CD8-positive, alpha-beta memory T cell (primary cell): ENCODE measurements at regions not wholly inside any gene's neighbourhood (a gene's known extent, or its start where the extent isn't known, plus 50 kb on each side); places are given as distances from the start of the nearest gene placed in this dataset.

Experiments used
- CTCF ChIA-PET: fragments of 350-600 bp; sonication (Branson Sonifier 250); formaldehyde crosslinking; loops from one replicate; lab custom pipeline; 2021; ENCODE audit warnings: antibody characterized with exemption; lab: Charles Lee
- POLR2A ChIA-PET: fragments of 350-600 bp; sonication (Branson Sonifier 250); formaldehyde crosslinking; loops from one replicate; lab custom pipeline; 2021; ENCODE audit warnings: antibody characterized with exemption; lab: Charles Lee
- DNase-seq, 5 donors: peaks; one replicate each; pipeline versions ENCODE4 v3.0.0 to v3.0.0-alpha.2; 2020 to 2022; ENCODE audit warnings: mixed read lengths in 1 of 5
- H3K27ac ChIP-seq: one replicate; pipeline ENCODE4 v1.7.0; 2013; ENCODE audit warnings: low read depth, mild to moderate bottlenecking, low read length, moderate library complexity
- H3K27me3 ChIP-seq: 2 replicates; pipeline ENCODE4 v1.7.0; 2013; ENCODE audit warnings: low read length, mild to moderate bottlenecking; ENCODE audit not compliant: insufficient read depth, poor library complexity, severe bottlenecking
- H3K36me3 ChIP-seq: 2 replicates; pipeline ENCODE4 v1.7.0; 2013; ENCODE audit warnings: mild to moderate bottlenecking, low read length, moderate library complexity; ENCODE audit not compliant: insufficient read depth
- H3K4me1 ChIP-seq: 2 replicates; pipeline ENCODE4 v1.7.0; 2013; ENCODE audit warnings: mild to moderate bottlenecking, low read length, moderate library complexity; ENCODE audit not compliant: insufficient read depth
- H3K4me3 ChIP-seq: 2 replicates; pipeline ENCODE4 v1.7.0; 2013; ENCODE audit warnings: mild to moderate bottlenecking, low read length
- H3K9me3 ChIP-seq: 2 replicates; pipeline ENCODE4 v1.7.0; 2013; ENCODE audit warnings: mild to moderate bottlenecking, low read length
- H3K27ac Mint-ChIP-seq, 8 donors: one replicate each; pipeline ENCODE4 v1.8.0; 2020 to 2021; ENCODE audit warnings: mixed read lengths in 8 of 8, mild to moderate bottlenecking in 6 of 8, inconsistent platforms in 3 of 8, moderate library complexity in 3 of 8
- H3K27me3 Mint-ChIP-seq, 2 donors: one replicate each; pipeline ENCODE4 v1.8.0; 2020 to 2021; ENCODE audit warnings: mixed read lengths in 2 of 2, mild to moderate bottlenecking in 1 of 2, moderate library complexity in 1 of 2
- H3K36me3 Mint-ChIP-seq, 3 donors: one replicate each; pipeline ENCODE4 v1.8.0; 2020 to 2021; ENCODE audit warnings: mixed read lengths in 3 of 3, inconsistent platforms in 1 of 3, mild to moderate bottlenecking in 1 of 3
- H3K4me1 Mint-ChIP-seq, 3 donors: one replicate each; pipeline ENCODE4 v1.8.0; 2020 to 2021; ENCODE audit warnings: mixed read lengths in 3 of 3, inconsistent platforms in 1 of 3, mild to moderate bottlenecking in 1 of 3
- H3K4me3 Mint-ChIP-seq, 7 donors: one replicate each; pipeline ENCODE4 v1.8.0; 2020 to 2021; ENCODE audit warnings: mixed read lengths in 7 of 7, mild to moderate bottlenecking in 6 of 7, moderate library complexity in 4 of 7, inconsistent platforms in 2 of 7
- H3K9me3 Mint-ChIP-seq, 5 donors: one replicate each; pipeline ENCODE4 v1.8.0; 2020 to 2022; ENCODE audit warnings: mixed read lengths in 5 of 5, mild to moderate bottlenecking in 3 of 5, moderate library complexity in 2 of 5, inconsistent platforms in 1 of 5

- Histone ChIP-seq H3K36me3 (no peaks in the 10 kb centered on the region), H3K4me1 (no peaks in the 10 kb centered on the region), H3K9me3 (no peaks in the 10 kb centered on the region), H3K27ac (no peak overlapping the region), H3K4me3 (no peak overlapping the region), H3K27me3 (no peaks in the 10 kb centered on the region)
- CTCF ChIA-PET: no interaction called here
- Mint-ChIP-seq H3K27ac (no peak overlapping the region), H3K9me3 (peaks cover 0 to 1% (median 0%) of the 10 kb centered on the region in 5 donors), H3K27me3 (peaks cover 14 to 56% of the 10 kb centered on the region in 2 donors), H3K4me1 (no peaks in the 10 kb centered on the region), H3K36me3 (no peaks in the 10 kb centered on the region), H3K4me3 (no peak overlapping the region)
- POLR2A ChIA-PET: no interaction called here
- DNase-seq: no peak
These were observed 56.8 kb upstream of the FAM181A start for GRCh38 chr14:93870377-93870776.

GRCh38 chr14:93869427-93869826 is 57.7 kb upstream of the FAM181A start:
- no peaks in the 10 kb centered on the region for H3K36me3 Mint-ChIP-seq
- Histone ChIP-seq H3K27ac (no peak overlapping the region), H3K9me3 (no peaks in the 10 kb centered on the region), H3K27me3 (no peaks in the 10 kb centered on the region), H3K4me3 (no peak overlapping the region), H3K4me1 (no peaks in the 10 kb centered on the region), H3K36me3 (no peaks in the 10 kb centered on the region)
- no peaks in the 10 kb centered on the region for H3K4me1 Mint-ChIP-seq
- ChIA-PET POLR2A (no interaction called here), CTCF (no interaction called here)
- DNase-seq: no peak
- H3K4me3 Mint-ChIP-seq: no peak overlapping the region
- H3K9me3 Mint-ChIP-seq: peaks cover 0 to 1% (median 0%) of the 10 kb centered on the region in 5 donors
- peaks cover 14 to 56% of the 10 kb centered on the region in 2 donors for H3K27me3 Mint-ChIP-seq
- no peak overlapping the region for H3K27ac Mint-ChIP-seq

DNA sequence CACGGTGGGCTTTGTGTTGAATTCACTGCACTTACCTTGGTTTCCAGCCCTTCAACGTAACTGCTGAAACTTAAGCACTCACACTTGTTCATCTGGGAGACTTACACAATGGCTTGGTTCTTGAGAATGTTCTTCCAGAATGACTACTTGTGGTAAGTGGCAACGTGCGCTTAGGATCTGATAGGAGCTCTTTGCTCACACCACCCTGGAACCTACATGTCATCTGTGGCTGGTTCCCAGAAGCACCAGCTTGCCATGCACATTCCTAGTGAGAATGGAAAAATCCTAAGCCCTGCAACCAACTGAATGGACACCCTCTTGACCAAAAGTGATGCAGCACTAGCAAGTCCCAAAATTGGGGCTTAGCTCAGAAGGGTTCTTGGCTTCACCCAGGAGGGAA is 59.0 kb upstream of the FAM181A start:
- ChIA-PET POLR2A (no interaction called here), CTCF (no interaction called here)
- Mint-ChIP-seq H3K27me3 (peaks cover 6 to 46% of the 10 kb centered on the region in 2 donors), H3K36me3 (no peaks in the 10 kb centered on the region), H3K4me1 (no peaks in the 10 kb centered on the region), H3K9me3 (no peaks in the 10 kb centered on the region), H3K27ac (no peak overlapping the region), H3K4me3 (no peak overlapping the region)
- no peak overlapping the region for H3K4me3 ChIP-seq
- no peak for DNase-seq
- no peak overlapping the region for H3K27ac ChIP-seq
- H3K4me1 ChIP-seq: no peaks in the 10 kb centered on the region
- H3K27me3 ChIP-seq: no peaks in the 10 kb centered on the region
- H3K36me3 ChIP-seq: no peaks in the 10 kb centered on the region
- no peaks in the 10 kb centered on the region for H3K9me3 ChIP-seq

DNA sequence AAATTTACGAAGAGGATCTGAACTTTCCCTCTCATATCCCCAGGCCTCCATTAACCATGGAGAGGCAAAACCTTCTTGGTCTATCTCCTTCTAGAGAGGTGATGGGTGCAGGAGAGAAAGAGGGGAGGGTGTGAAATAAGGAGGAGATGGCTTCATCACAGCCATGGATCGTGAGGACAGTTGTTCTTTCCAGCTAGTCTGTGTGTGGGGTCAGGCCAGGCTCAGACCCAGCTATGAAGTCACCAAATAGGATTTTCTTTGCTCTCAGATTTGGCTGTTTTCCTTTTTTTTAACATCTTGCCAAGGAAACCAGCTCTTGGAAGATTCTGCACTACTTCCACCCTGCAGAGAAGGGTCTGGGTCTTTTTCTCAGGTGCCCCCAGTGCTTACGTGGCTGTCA is 64.9 kb upstream of the FAM181A start:
- Histone ChIP-seq H3K4me3 (no peak overlapping the region), H3K4me1 (no peaks in the 10 kb centered on the region), H3K27me3 (no peaks in the 10 kb centered on the region), H3K36me3 (no peaks in the 10 kb centered on the region), H3K27ac (no peak overlapping the region), H3K9me3 (no peaks in the 10 kb centered on the region)
- no peak for DNase-seq
- peaks cover 6 to 18% of the 10 kb centered on the region in 2 donors for H3K27me3 Mint-ChIP-seq
- H3K4me3 Mint-ChIP-seq: no peak overlapping the region
- H3K4me1 Mint-ChIP-seq: no peaks in the 10 kb centered on the region
- H3K9me3 Mint-ChIP-seq: no peaks in the 10 kb centered on the region
- CTCF ChIA-PET: no interaction called here
- no peaks in the 10 kb centered on the region for H3K36me3 Mint-ChIP-seq
- POLR2A ChIA-PET: no interaction called here
- no peak overlapping the region for H3K27ac Mint-ChIP-seq

DNA sequence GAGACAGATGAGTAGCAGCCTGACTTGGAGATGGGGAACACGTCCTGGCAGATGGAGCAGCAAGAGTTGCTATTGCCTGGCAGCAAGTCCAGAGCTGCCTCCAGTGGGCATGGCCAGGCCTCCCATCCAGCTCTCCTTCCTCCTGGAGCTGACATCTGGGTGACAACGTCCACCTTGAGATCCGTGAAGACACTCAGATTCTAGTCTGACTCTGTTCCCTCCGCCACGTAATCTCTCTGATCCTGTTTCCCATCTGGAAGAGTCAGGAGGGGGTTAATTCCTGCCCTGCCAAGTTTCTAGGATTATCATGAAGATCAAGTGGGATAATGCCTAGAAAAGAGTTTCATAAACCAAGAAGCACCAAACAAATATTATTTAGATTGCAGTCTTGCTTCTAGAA is 65.3 kb upstream of the FAM181A start:
- CTCF ChIA-PET: no interaction called here
- H3K4me3 Mint-ChIP-seq: no peak overlapping the region
- H3K4me1 Mint-ChIP-seq: no peaks in the 10 kb centered on the region

DNA sequence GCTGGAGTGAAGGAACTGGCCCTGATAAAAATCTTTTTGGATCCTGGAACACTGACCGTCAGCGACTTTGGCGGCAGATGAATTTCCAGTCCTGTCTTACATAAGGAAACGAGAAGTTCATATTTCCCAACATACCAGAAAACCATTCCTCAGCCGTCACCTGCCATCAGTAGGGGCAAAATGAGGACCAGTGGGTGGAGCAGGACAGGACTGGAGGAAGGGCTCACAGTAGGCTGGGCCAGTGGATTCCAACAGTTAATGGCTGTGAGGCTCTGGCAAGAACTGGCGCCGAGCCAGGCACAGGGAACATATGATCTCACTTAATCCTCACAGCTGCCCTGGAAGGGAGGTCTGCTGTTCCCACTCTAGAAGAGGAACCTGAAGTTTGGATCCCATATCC is 67.2 kb upstream of the FAM181A start:
- Histone ChIP-seq H3K27ac (no peak overlapping the region), H3K36me3 (no peaks in the 10 kb centered on the region), H3K4me3 (no peak overlapping the region), H3K9me3 (no peaks in the 10 kb centered on the region), H3K4me1 (no peaks in the 10 kb centered on the region), H3K27me3 (no peaks in the 10 kb centered on the region)
- H3K36me3 Mint-ChIP-seq: no peaks in the 10 kb centered on the region
- no peak overlapping the region for H3K27ac Mint-ChIP-seq
- ChIA-PET POLR2A (no interaction called here), CTCF (no interaction called here)
- no peak overlapping the region for H3K4me3 Mint-ChIP-seq
- H3K27me3 Mint-ChIP-seq: peaks cover 6 to 26% of the 10 kb centered on the region in 2 donors
- H3K4me1 Mint-ChIP-seq: no peaks in the 10 kb centered on the region
- DNase-seq: no peak
- no peaks in the 10 kb centered on the region for H3K9me3 Mint-ChIP-seq

More for the DNA sequence above, 65.3 kb upstream of the FAM181A start:
- H3K36me3 ChIP-seq: no peaks in the 10 kb centered on the region
- DNase-seq: no peak
- H3K36me3 Mint-ChIP-seq: no peaks in the 10 kb centered on the region
- H3K4me1 ChIP-seq: no peaks in the 10 kb centered on the region
- peaks cover 6 to 22% of the 10 kb centered on the region in 2 donors for H3K27me3 Mint-ChIP-seq
- no peaks in the 10 kb centered on the region for H3K9me3 Mint-ChIP-seq
- POLR2A ChIA-PET: no interaction called here
- no peak overlapping the region for H3K27ac ChIP-seq
- H3K27me3 ChIP-seq: no peaks in the 10 kb centered on the region
- H3K4me3 ChIP-seq: no peak overlapping the region
- no peak overlapping the region for H3K27ac Mint-ChIP-seq
- no peaks in the 10 kb centered on the region for H3K9me3 ChIP-seq

DNA sequence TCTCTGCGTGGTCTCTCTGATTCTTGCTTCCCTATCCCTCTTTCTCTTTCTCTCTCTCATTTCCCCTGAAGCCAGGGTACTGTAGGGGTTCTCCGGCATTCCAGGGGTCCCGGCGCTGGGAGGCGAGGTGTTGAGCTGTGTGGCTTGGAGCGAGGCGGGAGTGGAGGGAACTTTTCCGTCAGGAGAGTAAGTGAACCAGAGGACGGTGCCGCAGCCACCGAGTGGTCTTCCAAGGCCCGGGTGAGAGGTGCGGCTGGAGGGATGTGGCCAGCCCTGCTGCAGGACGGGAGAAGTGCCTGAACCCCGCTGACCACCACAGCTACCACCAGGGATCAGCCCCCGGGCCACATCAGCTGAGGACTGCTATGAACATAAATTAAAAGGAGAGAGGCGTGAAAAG is 68.2 kb upstream of the FAM181A start:
- no peak for DNase-seq
- no peaks in the 10 kb centered on the region for H3K36me3 Mint-ChIP-seq
- H3K36me3 ChIP-seq: no peaks in the 10 kb centered on the region
- H3K27ac ChIP-seq: no peak overlapping the region
- POLR2A ChIA-PET: no interaction called here
- H3K4me3 ChIP-seq: no peak overlapping the region
- H3K4me1 ChIP-seq: no peaks in the 10 kb centered on the region
- no peaks in the 10 kb centered on the region for H3K9me3 ChIP-seq
- peak overlapping the region in 1 of 8 donors; percentile 24 for H3K27ac Mint-ChIP-seq
- no peak overlapping the region for H3K4me3 Mint-ChIP-seq
- no peaks in the 10 kb centered on the region for H3K27me3 ChIP-seq
- peaks cover 6 to 33% of the 10 kb centered on the region in 2 donors for H3K27me3 Mint-ChIP-seq
- no peaks in the 10 kb centered on the region for H3K9me3 Mint-ChIP-seq
- H3K4me1 Mint-ChIP-seq: no peaks in the 10 kb centered on the region
- CTCF ChIA-PET: no interaction called here

- Mint-ChIP-seq H3K36me3 (no peaks in the 10 kb centered on the region), H3K4me3 (no peak overlapping the region)
- CTCF ChIA-PET: no interaction called here
These were observed 69.4 kb upstream of the PRIMA1 start for GRCh38 chr14:93857500-93858283.

More at GRCh38 chr14:93857500-93858283, 69.4 kb upstream of the PRIMA1 start:
- H3K27me3 ChIP-seq: no peaks in the 10 kb centered on the region
- H3K4me1 Mint-ChIP-seq: no peaks in the 10 kb centered on the region
- H3K27me3 Mint-ChIP-seq: peaks cover 8 to 35% of the 10 kb centered on the region in 2 donors
- no peaks in the 10 kb centered on the region for H3K9me3 Mint-ChIP-seq
- H3K27ac ChIP-seq: no peak overlapping the region
- H3K4me3 ChIP-seq: no peak overlapping the region
- POLR2A ChIA-PET: no interaction called here
- no peak overlapping the region for H3K27ac Mint-ChIP-seq
- H3K9me3 ChIP-seq: no peaks in the 10 kb centered on the region
- H3K4me1 ChIP-seq: no peaks in the 10 kb centered on the region
- no peak for DNase-seq
- H3K36me3 ChIP-seq: no peaks in the 10 kb centered on the region
